HG03108 (cell line): ENCODE measurements at regions not wholly inside any gene's neighbourhood (a gene's known extent, or its start where the extent isn't known, plus 50 kb on each side); places are given as distances from the start of the nearest gene placed in this dataset.
"Not testable (repeated sequence)": the region's sequence is repeated elsewhere in the genome, so short reads cannot be mapped to it uniquely, and the experiment has no call there.

Experiments
- ATAC-seq: cut with Tn5 transposase; IDR thresholded peaks from one replicate; pipeline ENCODE4 v1.9.1; 2021; ENCODE audit warnings: moderate library complexity; ENCODE audit not compliant: unreplicated experiment

DNA sequence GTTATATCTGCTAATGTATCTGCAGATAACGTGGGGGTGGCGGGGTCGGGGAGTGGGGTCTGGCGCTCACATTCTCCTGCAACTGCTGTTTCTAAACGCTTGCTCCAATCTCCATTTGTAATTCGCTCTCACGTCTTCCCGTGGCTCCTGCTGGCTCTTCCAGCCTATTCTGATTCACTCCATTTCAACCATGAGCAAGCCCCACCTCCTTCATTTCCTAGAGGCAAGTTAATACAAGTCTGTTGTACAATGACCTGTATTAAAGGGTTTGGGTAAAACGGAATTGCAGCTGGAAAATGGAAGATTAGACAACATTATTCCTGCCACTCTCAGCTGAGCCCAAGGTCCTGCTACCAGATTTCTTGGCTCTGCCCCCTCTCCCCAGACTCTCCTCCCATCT, 132.3 kb downstream of the CSNK2A3 start:
- ATAC-seq: no peak

DNA sequence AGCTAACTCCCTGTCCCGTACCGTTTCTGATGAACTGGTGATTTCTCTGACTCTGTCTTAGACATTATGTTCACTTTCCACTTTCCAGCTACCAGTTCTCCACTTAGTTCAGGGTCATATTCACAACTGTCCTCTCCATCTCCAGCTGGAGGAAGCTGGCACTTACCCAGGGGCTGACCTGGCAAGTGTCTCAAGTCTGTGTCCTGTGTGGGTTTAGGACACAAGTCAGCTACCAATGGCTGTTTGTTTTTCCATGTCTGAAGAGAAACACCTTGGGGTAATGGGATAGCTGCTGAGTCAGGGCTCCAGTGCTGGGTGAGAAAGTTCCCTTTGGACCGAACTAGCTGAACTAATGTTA, 134.4 kb downstream of the CSNK2A3 start:
- no peak for ATAC-seq

DNA sequence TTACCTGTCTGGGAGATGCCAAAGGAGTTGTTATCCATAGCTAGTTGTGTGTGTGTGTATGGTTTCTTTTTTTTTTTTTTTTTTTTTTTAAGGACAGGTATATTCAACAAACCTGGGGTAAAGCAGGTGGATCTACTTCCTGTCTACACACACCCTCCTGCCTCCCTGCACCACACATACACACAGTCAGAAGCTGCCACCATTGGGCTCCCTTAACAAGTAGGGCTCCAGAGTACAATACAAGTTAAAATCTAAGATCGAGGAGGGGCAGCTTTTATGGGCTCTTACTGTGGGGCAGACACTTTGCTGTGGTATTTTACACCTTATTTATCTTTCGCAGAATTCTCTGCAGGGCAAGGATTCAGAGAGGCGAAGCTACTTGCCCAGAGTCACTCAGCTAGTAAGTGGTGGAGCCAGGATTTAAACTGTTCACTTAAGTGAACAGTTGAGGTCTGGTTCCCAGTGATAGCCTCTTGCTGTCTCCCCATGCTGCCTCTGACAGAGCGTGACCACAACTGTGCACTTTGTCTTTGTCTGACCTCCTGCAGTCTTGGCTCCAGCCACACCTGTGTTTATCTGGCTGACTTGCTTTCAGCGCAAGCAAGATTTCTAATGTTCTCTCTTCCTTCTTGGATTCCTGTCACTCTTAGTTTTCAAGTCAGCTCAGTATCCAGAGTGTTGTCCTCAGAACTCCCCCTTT, 135.0 kb downstream of the CSNK2A3 start:
- ATAC-seq: no peak

DNA sequence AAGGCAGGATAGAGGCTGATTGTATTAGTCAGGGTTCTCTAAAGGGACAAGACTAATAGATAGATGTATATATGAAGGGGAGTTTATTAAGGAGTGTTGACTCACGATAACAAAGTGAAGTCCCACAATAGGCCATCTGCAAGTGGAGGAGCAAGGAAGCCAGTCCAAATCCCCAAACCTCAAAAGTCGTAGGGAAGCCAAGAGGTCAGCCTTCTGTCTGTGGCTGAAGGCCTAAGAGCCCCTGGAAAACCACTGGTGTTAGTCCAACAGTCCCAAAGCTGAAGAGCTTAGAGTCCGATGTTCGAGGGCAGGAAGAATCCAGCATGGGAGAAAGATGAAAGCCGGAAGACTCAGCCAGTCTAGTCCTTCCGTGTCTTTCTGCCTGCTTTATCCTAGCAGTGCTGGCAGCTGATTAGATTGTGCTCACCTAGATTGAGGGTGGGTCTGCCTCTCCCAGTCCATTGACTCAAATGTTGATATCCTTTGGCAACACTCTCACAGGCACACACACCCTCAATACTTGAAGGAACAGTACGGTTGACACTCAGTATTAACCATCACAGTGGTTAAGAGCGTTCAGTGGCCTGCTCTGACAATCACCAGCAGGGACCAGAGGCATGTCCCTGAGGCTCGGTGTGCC, 135.6 kb downstream of the CSNK2A3 start:
- no peak for ATAC-seq

DNA sequence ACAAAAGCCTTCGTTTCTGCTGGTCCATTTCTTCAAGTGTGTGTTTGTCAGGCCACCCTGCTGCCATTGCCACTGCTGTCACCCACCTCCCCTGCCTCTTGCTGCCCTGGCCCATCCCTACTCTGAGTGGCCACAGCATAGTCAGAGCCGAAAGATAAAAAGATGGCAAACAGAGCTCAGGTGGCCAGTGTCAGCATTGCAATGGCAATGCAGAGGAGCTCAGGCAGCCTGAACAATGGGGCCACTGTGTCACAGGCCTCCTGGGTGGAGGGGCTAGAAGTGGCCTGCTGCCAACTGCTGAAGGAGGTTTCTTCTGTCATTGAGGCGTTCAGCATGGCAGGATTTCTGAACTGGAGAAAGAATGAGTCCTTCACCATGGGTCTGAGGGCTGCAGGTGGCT, 137.1 kb downstream of the CSNK2A3 start:
- ATAC-seq: no peak

DNA sequence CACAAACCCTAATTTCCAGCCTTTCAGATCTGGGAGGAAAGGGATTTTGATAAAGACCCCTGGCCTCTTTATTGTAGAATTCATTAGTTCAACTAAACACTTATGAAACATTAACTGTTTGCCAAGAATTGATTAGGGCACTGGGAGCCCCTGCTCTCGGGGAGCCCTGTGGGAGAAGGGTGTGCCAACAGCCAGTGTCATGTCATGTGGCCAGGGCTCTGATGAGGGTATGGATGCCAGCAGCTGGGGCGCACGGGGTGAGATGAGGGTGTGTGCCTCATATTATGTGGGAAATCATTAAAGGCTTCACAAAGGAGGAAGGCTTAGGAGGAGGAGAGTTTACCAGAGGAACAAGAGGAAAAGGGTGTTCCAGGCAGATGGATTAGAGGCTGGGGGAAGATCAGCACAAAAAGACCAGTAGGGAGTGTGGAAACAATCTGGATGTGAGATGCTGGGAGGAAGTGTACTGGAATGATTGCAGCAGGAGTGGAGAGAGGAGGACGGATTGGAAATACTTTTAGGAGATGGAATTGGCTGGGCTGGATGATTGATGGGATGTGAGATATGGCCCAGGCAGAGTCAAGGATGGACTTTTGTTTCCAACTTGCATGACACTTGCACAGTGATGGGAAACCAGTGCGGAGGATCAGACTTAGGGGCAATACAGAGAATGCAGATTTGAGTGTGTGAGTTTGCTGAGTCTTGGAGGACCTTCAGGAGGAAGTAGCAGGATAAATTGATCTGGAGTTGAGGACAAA, 137.8 kb downstream of the CSNK2A3 start:
- ATAC-seq: no peak

DNA sequence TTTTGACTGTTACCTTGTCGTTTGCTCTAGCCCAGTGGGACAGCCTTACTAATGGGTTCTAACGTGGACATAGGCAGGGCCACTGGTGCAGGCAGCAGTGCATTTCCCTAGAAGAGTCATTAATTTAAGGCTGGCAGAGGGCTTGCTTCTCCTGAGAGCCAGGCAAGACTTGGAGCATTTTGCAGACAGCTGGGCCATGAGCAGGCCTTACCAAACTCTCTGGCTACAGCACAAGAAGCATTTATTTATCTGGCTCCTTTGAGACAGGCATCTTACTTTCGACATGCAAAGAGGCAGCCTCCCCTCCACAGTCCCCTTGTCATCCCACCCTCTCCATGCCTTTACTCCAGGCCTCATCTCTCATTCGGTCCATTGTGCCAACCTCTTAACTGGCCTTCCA, 139.9 kb downstream of the CSNK2A3 start:
- no peak for ATAC-seq

DNA sequence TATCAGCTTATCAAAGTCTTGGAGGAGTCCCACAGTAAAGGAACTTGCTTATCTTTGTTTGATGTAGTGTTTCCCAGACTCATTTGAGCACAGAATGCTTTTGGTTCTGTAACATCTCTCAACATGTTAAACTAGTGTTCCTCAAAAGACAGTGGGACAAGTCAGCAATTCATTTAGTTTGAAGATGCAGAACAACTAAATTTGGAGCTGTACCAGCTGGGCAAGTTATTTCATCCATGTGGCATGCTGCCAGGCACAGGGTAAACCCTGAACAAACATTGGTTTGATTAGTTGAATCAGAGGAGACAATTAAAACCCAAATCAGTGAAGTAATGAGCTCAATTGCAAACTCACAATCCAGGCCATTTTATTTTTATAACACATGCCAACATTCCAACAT, 141.2 kb downstream of the CSNK2A3 start:
- ATAC-seq: no peak

DNA sequence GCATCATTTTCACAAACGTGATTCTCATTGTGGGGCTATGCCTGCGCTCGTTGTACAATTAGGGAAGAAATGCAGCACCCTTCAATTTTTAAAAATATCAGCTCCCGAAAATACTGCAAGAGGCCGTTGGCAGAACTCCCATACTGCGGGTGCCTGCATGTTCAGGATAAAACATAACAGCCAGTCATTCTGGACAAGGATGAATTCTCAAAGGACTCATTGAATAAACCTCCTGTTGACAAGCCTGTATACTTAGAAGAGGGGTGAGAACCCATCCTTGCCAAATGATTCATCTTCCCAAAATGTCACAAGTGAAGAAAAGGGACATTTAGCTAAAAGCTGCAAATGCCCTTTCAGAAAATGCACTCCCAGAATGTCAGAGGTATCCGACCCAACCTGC, 141.9 kb downstream of the CSNK2A3 start:
- ATAC-seq: no peak

DNA sequence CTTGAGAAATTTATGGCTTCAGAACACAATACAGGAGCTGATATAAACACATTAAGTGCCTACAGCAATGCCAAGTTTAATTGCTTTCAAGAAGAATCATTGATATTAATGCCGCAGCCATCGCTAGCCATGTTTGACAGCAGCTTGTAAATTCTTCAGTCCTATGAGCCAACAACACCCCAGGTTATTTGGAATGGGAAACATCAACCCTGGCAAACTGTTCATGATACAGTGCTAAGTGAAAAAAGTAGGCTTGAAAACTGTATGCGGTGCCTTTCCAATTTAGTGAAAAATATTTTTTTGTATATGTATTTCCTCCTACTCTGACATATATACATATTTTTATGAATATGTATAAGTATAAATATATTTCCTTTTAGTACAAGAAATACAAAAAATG, 142.6 kb downstream of the CSNK2A3 start:
- ATAC-seq: no peak

DNA sequence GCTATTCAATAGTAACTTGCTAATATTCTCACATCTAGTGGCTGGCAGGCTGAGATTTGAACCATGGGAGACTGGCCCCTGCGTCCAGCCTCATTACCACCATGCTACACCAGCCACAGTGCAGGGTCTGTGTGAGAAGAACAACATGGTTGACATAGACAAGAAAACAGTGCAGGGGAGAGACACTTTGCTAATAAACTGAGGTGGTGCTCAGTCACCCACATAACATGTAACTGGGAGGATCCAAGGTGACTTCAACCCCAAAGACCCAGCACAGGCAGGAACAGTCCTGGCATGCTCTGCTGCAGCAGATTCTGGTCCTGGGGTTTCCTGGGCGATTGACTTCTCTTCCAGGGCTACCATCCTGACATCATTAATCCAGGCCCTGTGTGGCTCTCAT, 143.1 kb downstream of the CSNK2A3 start:
- ATAC-seq: no peak

DNA sequence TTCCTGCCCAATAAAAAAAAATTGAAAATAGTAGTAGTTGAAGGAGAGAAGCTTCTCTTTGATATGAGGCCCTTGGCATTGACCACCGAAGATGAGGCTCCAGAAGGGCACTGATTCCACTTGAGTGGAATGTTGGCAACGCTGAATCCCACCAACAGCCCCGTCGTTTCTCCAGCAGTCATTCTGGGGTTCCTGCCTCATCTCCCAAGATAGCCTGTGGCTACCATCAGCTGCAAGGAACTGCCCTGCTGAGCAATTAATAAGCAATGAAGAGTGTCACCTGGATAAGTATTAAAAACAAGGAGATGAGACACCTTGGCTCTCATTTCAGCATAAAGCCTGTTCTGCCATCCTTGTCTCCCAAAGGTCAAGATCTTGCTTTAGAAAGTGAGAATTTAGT, 144.1 kb downstream of the CSNK2A3 start:
- no peak for ATAC-seq

DNA sequence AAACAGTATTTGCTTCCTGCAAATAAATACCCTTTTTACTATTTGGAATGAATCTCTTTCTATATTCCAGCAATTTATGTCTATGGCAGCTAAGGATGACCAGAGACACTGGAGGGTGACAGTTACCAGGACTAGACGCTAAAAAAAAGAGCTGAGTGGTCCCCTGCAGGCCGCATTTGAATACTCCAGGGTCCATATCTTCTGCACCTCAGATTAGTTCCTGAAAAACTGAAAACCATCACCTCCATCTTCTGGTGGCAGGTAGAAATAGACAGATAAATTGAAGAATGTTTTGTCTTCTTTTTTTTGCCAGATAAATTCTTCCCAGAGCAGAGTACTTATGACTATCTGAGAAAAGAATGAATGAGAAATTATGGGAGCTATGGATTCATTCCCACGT, 145.6 kb downstream of the CSNK2A3 start:
- ATAC-seq: no peak

DNA sequence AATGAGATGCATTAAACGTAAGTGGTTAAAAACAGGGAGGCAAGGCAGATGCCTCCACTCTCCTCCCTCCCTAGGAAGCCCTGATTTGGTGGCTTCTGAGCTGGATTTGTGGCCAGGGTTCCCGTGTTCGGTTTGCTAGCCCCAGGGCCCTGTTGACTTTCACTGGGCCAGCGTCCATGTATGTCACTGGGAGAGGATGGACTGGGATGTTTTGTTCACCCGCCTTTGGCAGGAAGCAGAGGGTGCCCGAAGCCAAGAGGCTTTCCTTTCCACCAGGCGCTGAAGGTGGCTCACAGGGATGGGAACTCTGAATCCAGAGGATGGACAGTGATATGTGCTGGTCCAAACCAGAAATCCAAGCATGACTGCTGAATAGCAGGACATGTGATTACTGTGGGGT, 146.6 kb downstream of the CSNK2A3 start:
- no peak for ATAC-seq

DNA sequence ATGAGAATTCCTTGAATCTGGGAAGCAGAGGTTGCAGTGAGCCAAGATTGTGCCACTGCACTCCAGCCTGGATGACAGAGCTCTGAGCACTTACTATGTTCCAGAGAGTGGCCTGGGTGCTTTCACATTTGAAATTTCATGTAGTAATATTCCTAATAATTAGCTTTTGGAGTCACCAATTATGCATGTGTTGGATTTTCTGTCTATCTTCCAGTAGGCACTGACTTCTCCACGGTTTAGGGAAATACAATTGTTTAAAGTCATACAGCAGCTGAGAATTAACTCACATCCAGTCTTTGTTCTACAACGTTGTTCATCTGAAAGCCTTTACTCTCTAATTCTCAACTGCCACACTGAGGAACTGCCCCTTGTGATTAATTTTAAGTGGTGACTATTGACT, 150.2 kb downstream of the CSNK2A3 start:
- no peak for ATAC-seq

DNA sequence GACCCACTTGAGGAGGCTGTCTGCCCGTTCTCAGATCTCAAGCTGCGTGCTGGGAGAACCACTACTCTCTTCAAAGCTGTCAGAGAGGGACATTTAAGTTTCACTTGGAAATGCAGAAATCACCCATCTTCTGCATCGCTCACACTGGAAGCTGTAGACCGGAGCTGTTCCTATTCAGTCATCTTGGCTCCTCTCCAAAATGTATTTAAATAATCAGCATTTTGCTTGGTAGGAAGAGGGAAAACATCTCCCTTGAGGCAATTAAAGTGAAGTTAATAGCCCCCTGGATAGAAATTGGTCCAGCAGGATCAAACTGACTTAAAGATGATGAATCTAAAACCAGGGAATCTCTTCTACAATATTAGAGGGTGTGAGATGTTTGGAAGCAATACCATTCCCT, 151.7 kb downstream of the CSNK2A3 start:
- ATAC-seq: not testable (repeated sequence)

DNA sequence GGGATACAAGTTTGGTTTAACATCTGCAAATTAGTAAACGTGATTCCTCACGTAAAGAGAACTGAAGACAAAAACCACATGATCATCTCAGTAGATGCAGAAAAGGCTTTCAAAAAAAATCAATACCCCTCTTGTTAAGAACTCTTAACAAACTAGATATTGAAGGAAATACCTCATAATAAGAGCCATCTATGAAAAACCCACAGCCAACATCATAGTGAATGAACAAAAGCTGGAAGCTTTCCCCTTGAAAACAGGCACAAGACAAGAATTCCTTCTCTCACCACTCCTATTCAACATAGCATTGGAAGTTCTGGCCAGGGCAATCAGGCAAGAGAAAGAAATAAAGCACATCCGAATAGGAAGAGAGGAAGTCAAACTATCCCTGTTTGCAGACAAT, 160.5 kb downstream of the CSNK2A3 start:
- ATAC-seq: no peak

DNA sequence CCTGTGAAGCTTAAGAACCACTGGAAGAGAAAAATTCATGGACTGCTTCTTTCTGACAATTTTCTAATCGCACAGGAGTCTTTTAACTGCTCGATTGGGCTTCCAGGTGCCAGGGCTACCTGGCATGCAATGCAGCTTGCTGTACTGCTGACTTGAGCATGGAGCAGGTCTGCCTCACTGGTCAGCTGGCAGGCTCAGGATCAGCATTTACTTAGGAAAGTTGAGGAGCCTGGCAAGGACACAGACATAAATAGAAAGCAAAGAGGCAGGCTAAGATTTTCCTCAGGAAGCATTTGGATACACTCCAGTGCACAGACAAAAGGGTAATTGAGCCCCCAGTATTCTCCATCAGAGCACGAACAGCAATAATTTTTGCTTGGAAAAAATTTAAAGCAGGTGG, 163.5 kb downstream of the CSNK2A3 start:
- no peak for ATAC-seq

DNA sequence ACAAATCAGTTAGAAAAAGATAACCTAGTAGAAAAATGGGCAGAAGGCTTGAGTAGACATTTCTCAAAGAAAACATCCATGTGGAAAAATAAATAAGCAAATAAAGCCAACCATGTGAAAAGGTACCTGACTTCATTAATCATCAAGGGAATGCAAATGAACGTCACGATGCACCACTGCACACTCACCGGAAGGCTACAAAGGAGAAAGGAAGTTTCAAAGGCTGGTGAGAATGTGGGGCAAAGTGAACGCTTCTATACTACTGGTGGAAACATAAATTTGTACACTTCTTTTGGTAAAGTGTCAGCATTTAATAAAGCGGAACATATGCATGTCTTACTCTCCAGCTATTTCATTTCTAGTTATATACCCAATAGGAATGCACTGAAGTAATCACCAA, 166.8 kb downstream of the CSNK2A3 start:
- ATAC-seq: no peak

DNA sequence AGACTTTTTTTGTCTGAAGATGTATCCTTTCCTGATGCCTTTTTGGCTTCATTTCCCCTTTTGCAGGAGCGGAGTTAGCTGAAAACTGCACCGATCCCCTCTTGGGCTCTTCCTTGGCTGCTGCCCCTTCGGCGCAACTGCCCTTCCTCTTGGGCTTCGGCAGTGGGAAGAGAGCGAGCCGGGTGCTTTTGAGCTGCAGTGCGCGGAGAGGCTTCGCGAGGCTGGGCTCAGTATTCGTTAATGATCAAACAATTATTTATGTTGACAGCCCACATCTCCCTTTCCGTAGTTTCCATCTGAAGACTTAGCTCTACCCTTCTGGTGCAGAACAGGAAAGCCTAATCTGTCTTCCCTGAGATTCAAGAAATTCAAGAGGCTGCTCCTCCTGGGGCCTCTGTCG, 170.8 kb downstream of the CSNK2A3 start:
- ATAC-seq: no peak

DNA sequence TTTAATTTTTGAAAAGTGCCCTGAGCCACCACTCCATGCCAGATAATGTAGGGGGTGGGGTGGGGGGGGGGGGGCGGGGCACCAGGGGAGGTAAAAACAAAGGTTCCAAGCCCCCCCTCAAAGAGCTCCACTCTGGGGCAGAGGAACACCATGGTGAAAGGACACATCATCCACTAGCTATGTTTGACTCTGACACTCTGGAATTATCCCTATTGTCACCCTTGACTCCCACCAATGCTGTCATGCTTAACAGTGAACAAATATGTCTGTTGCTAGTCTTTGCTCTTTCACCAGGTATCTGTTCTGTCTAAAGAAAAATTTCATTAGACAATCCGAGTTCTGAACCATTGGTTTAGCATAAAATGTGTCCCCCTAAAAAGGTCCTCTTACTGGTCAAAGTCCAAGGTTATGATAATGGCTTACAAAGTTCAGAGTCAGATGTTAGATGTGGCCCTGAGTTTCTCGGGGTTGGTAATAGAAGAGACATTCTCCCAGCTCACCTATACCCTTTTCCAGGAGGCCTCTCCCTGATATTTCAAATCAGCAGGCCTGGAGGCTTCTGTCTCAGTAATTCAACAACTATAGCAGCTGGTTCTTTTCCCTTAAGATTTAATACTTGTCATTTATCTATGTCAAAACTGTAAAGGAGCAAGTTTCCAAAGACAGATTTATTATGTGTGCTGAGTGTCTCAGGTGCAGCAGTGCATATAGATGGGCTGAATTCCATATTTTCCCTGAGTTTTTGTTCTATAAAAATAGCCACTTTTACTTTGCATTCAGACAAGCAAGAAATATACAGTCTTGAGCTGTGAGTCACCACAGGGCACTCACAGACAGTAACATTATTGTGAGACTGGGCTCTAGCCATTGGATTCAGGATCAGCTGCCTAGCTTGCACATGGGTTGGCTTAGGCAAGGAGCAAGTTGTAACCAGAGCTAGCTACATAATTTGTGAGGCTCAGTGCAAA, 174.1 kb downstream of the CSNK2A3 start:
- ATAC-seq: no peak
